GM21619 (cell line): ENCODE measurements at regions not wholly inside any gene's neighbourhood (a gene's known extent, or its start where the extent isn't known, plus 50 kb on each side); places are given as distances from the start of the nearest gene placed in this dataset.

Experiments
- ATAC-seq: cut with Tn5 transposase; IDR thresholded peaks from one replicate; pipeline ENCODE4 v1.9.1; 2021; ENCODE audit not compliant: unreplicated experiment

- ATAC-seq, result no peak
Measured at GRCh38 chr14:71720978-71721624, 211.1 kb upstream of the RGS6 start.

- ATAC-seq, result no peak
Measured at GRCh38 chr14:71721791-71722190, 210.4 kb upstream of the RGS6 start.

GRCh38 chr14:71722885-71723284 is 209.3 kb upstream of the RGS6 start:
- no peak for ATAC-seq

GRCh38 chr14:71725922-71726579 is 206.2 kb upstream of the RGS6 start:
- ATAC-seq, result no peak

- no peak for ATAC-seq
Measured at GRCh38 chr14:71726580-71727021, 205.6 kb upstream of the RGS6 start.

- ATAC-seq, result no peak
Measured at GRCh38 chr14:71728386-71728785, 203.8 kb upstream of the RGS6 start.

GRCh38 chr14:71729596-71729995 is 202.6 kb upstream of the RGS6 start:
- ATAC-seq, result no peak

GRCh38 chr14:71730471-71730870 is 201.8 kb upstream of the RGS6 start:
- ATAC-seq, result no peak

- ATAC-seq, result no peak
Measured at GRCh38 chr14:71731096-71731495, 201.1 kb upstream of the RGS6 start.

- ATAC-seq, result no peak
Measured at GRCh38 chr14:71733210-71733883, 198.9 kb upstream of the RGS6 start.

- no peak for ATAC-seq
Measured at GRCh38 chr14:71734076-71734475, 198.2 kb upstream of the RGS6 start.

GRCh38 chr14:71734885-71735284 is 197.3 kb upstream of the RGS6 start:
- ATAC-seq, result no peak

GRCh38 chr14:71737760-71738159 is 194.5 kb upstream of the RGS6 start:
- no peak for ATAC-seq

GRCh38 chr14:71739273-71739990 is 192.8 kb upstream of the RGS6 start:
- no peak for ATAC-seq

- ATAC-seq, result no peak
Measured at GRCh38 chr14:71741241-71741640, 191.0 kb upstream of the RGS6 start.

GRCh38 chr14:71742485-71742884 is 189.7 kb upstream of the RGS6 start:
- no peak for ATAC-seq

- ATAC-seq, result no peak
Measured at GRCh38 chr14:71745072-71745471, 187.2 kb upstream of the RGS6 start.

GRCh38 chr14:71748196-71748595 is 184.0 kb upstream of the RGS6 start:
- no peak for ATAC-seq

- no peak for ATAC-seq
Measured at GRCh38 chr14:71749613-71750238, 182.5 kb upstream of the RGS6 start.

- ATAC-seq, result no peak
Measured at GRCh38 chr14:71751264-71751663, 181.0 kb upstream of the RGS6 start.

- no peak for ATAC-seq
Measured at GRCh38 chr14:71752111-71752738, 180.0 kb upstream of the RGS6 start.
